ENCODE measurements at regions not wholly inside any gene's neighbourhood (a gene's known extent, or its start where the extent isn't known, plus 50 kb on each side); places are given as distances from the start of the nearest gene placed in this dataset.

- H3K4me1 Mint-ChIP-seq (ENCODE audit: low read depth in 2 of 2) = no peaks in the 10 kb centered on the region
- H3K4me3 Mint-ChIP-seq = no peak overlapping the region
- DNase-seq (ENCODE audit: low spot score) = no peak
- H3K36me3 Mint-ChIP-seq = no peaks in the 10 kb centered on the region
- H3K27ac Mint-ChIP-seq = no peak overlapping the region
- H3K27me3 Mint-ChIP-seq = no peaks in the 10 kb centered on the region
- no peak for ATAC-seq
- H3K9me3 Mint-ChIP-seq = peaks cover 3% of the 10 kb centered on the region
Measured at GRCh38 chr2:78676921-78677696, 348.4 kb upstream of the REG3G start.

GRCh38 chr2:78677774-78678173, 347.7 kb upstream of the REG3G start:
- H3K9me3 Mint-ChIP-seq = peaks cover 5% of the 10 kb centered on the region
- H3K27ac Mint-ChIP-seq = no peak overlapping the region
- DNase-seq (ENCODE audit: low spot score) (no peak), ATAC-seq (no peak)
- no peak overlapping the region for H3K4me3 Mint-ChIP-seq
- no peaks in the 10 kb centered on the region for H3K27me3 Mint-ChIP-seq
- no peaks in the 10 kb centered on the region for H3K36me3 Mint-ChIP-seq
- no peaks in the 10 kb centered on the region for H3K4me1 Mint-ChIP-seq (ENCODE audit: low read depth in 2 of 2)

DNA sequence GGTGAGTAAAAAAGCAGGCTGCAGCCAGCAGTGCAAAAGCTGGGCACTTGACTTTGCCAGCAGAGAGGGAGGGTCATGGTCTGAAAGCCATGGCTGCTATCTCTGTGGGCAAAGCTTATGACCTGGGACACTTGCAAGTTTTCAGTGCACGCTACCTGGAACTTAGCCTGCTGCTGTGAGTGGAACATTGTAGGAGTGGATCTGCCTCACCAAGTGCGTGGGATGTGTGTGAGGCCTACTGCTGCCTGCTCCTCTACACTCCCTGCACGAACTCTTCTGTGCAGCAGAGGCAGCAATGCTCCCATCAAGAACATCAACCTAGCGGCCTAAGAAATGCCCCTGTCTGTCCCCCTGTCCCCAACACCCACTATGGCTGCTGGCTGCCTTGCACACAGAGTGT, 344.1 kb upstream of the REG3G start:
- no peaks in the 10 kb centered on the region for H3K4me1 Mint-ChIP-seq (ENCODE audit: low read depth in 2 of 2)
- H3K9me3 Mint-ChIP-seq = peaks cover 18% of the 10 kb centered on the region
- peaks cover 7% of the 10 kb centered on the region for H3K36me3 Mint-ChIP-seq
- H3K27me3 Mint-ChIP-seq = no peaks in the 10 kb centered on the region
- H3K27ac Mint-ChIP-seq = no peak overlapping the region
- DNase-seq (ENCODE audit: low spot score) = no peak
- no peak for ATAC-seq
- H3K4me3 Mint-ChIP-seq = no peak overlapping the region

GRCh38 chr2:78682781-78683180, 342.7 kb upstream of the REG3G start:
- DNase-seq (ENCODE audit: low spot score) (no peak), ATAC-seq (no peak)
- peaks cover 7% of the 10 kb centered on the region for H3K36me3 Mint-ChIP-seq
- no peaks in the 10 kb centered on the region for H3K27me3 Mint-ChIP-seq
- no peak overlapping the region for H3K4me3 Mint-ChIP-seq
- peaks cover 24% of the 10 kb centered on the region for H3K9me3 Mint-ChIP-seq
- no peak overlapping the region for H3K27ac Mint-ChIP-seq
- no peaks in the 10 kb centered on the region for H3K4me1 Mint-ChIP-seq (ENCODE audit: low read depth in 2 of 2)

- H3K4me3 Mint-ChIP-seq = no peak overlapping the region
- ATAC-seq = no peak
- no peak for DNase-seq (ENCODE audit: low spot score)
- H3K27ac Mint-ChIP-seq = no peak overlapping the region
- peaks cover 29% of the 10 kb centered on the region for H3K9me3 Mint-ChIP-seq
- H3K27me3 Mint-ChIP-seq = no peaks in the 10 kb centered on the region
- H3K36me3 Mint-ChIP-seq = peaks cover 11% of the 10 kb centered on the region
- no peaks in the 10 kb centered on the region for H3K4me1 Mint-ChIP-seq (ENCODE audit: low read depth in 2 of 2)
Measured at GRCh38 chr2:78686625-78687153, 338.8 kb upstream of the REG3G start.

- DNase-seq (ENCODE audit: low spot score) (no peak), ATAC-seq (no peak)
- Mint-ChIP-seq H3K27me3 (no peaks in the 10 kb centered on the region), H3K9me3 (peaks cover 14% of the 10 kb centered on the region), H3K4me3 (no peak overlapping the region), H3K36me3 (no peaks in the 10 kb centered on the region), H3K27ac (no peak overlapping the region), H3K4me1 (ENCODE audit: low read depth in 2 of 2) (no peaks in the 10 kb centered on the region)
Measured at GRCh38 chr2:78699696-78700095, 325.8 kb upstream of the REG3G start.

GRCh38 chr2:78701546-78701945, 324.0 kb upstream of the REG3G start:
- no peaks in the 10 kb centered on the region for H3K27me3 Mint-ChIP-seq
- H3K36me3 Mint-ChIP-seq = no peaks in the 10 kb centered on the region
- H3K9me3 Mint-ChIP-seq = peaks cover 14% of the 10 kb centered on the region
- DNase-seq (ENCODE audit: low spot score) (no peak), ATAC-seq (no peak)
- no peak overlapping the region for H3K27ac Mint-ChIP-seq
- no peak overlapping the region for H3K4me3 Mint-ChIP-seq
- no peaks in the 10 kb centered on the region for H3K4me1 Mint-ChIP-seq (ENCODE audit: low read depth in 2 of 2)

- no peaks in the 10 kb centered on the region for H3K4me1 Mint-ChIP-seq (ENCODE audit: low read depth in 2 of 2)
- DNase-seq (ENCODE audit: low spot score) (no peak), ATAC-seq (no peak)
- no peaks in the 10 kb centered on the region for H3K36me3 Mint-ChIP-seq
- no peak overlapping the region for H3K27ac Mint-ChIP-seq
- peaks cover 9% of the 10 kb centered on the region for H3K9me3 Mint-ChIP-seq
- no peak overlapping the region for H3K4me3 Mint-ChIP-seq
- no peaks in the 10 kb centered on the region for H3K27me3 Mint-ChIP-seq
Measured at GRCh38 chr2:78707776-78708386, 317.6 kb upstream of the REG3G start.

DNA sequence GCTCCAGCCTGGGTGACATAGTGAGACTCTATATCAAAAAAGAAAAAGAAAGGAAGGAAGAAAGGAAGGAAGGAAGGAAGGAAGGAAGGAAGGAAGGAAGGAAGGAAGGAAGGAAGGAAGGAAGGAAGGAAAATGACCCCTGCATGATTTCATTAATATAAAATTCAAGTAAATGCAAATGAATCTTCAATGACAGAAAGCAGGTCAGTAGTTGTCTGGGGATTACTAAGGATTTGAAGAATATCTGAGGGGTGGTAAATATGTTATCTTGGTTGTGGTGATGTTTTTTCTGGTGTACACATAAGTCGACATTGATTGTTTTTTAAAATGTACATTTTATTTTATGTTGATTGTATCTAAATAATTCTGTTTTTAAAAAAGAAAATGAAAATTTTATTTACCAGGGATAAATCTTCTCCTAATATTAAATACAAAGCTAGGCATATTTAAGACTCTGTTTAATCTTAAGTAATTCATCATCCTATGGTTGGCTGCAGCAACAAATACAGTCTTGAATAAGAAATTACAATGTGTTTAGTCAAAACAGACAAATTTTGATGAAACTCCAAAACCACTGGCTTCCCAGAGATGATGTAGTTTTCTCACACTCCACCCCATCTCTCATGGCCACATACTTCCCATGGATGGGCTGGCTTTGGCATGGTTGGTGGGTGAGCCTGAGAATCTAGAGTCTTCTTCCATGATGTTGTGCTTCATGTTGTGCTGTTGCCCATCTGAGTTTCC, 314.7 kb upstream of the REG3G start:
- no peaks in the 10 kb centered on the region for H3K36me3 Mint-ChIP-seq
- H3K9me3 Mint-ChIP-seq = peaks cover 9% of the 10 kb centered on the region
- no peak overlapping the region for H3K4me3 Mint-ChIP-seq
- ATAC-seq (no peak), DNase-seq (ENCODE audit: low spot score) (no peak)
- no peaks in the 10 kb centered on the region for H3K4me1 Mint-ChIP-seq (ENCODE audit: low read depth in 2 of 2)
- no peaks in the 10 kb centered on the region for H3K27me3 Mint-ChIP-seq
- no peak overlapping the region for H3K27ac Mint-ChIP-seq

DNA sequence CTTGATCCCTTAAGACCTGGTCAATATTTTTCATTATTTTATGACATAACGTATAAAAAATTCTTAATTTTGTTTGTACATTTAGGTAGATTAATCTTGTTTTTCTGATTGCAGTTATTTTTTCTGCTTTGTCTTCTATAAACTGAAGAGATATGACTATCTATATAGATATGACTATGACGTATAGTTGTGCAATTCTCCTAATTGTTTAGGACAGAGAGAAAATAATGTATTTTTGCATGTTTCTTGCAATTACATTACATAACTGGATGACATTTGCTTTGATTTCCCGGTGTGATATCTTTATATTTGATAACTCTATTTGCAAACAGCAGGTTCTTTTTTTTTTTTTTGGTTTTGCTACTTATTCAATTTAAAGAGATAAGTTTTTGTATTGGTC, 310.2 kb upstream of the REG3G start:
- Mint-ChIP-seq H3K9me3 (peaks cover 7% of the 10 kb centered on the region), H3K27me3 (no peaks in the 10 kb centered on the region), H3K27ac (no peak overlapping the region)

DNA sequence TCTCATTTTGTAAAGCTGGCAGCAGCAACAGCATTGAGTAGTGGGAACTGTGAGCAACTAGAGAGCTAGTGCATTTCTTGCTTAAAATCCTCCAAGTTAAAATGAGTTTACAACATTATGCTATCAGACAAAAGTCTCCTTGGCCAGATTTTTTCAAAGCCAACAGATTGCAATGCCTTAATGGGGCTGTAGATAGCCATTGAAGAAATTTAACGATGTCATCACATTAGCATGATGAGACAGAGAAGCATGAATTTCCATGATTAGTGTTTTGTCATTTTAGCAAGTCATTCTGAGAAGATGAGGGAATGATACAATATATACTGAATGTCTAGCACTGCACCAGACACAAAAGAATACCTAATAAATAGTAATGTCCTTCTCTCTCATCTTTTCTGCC, 307.5 kb upstream of the REG3G start:
- no peak for ATAC-seq
- Mint-ChIP-seq H3K4me3 (no peak overlapping the region), H3K9me3 (peaks cover 4% of the 10 kb centered on the region), H3K36me3 (no peaks in the 10 kb centered on the region), H3K27ac (no peak overlapping the region), H3K4me1 (ENCODE audit: low read depth in 2 of 2) (no peaks in the 10 kb centered on the region), H3K27me3 (no peaks in the 10 kb centered on the region)
- no peak for DNase-seq (ENCODE audit: low spot score)

More for the DNA sequence above, 310.2 kb upstream of the REG3G start:
- Mint-ChIP-seq H3K36me3 (no peaks in the 10 kb centered on the region), H3K4me1 (ENCODE audit: low read depth in 2 of 2) (no peaks in the 10 kb centered on the region), H3K4me3 (no peak overlapping the region)
- ATAC-seq = no peak
- no peak for DNase-seq (ENCODE audit: low spot score)

- peaks cover 4% of the 10 kb centered on the region for H3K9me3 Mint-ChIP-seq
- no peak overlapping the region for H3K4me3 Mint-ChIP-seq
- no peak overlapping the region for H3K27ac Mint-ChIP-seq
- no peak for ATAC-seq
- no peaks in the 10 kb centered on the region for H3K36me3 Mint-ChIP-seq
- no peaks in the 10 kb centered on the region for H3K27me3 Mint-ChIP-seq
- no peak for DNase-seq (ENCODE audit: low spot score)
- no peaks in the 10 kb centered on the region for H3K4me1 Mint-ChIP-seq (ENCODE audit: low read depth in 2 of 2)
Measured at GRCh38 chr2:78718473-78718872, 307.0 kb upstream of the REG3G start.

DNA sequence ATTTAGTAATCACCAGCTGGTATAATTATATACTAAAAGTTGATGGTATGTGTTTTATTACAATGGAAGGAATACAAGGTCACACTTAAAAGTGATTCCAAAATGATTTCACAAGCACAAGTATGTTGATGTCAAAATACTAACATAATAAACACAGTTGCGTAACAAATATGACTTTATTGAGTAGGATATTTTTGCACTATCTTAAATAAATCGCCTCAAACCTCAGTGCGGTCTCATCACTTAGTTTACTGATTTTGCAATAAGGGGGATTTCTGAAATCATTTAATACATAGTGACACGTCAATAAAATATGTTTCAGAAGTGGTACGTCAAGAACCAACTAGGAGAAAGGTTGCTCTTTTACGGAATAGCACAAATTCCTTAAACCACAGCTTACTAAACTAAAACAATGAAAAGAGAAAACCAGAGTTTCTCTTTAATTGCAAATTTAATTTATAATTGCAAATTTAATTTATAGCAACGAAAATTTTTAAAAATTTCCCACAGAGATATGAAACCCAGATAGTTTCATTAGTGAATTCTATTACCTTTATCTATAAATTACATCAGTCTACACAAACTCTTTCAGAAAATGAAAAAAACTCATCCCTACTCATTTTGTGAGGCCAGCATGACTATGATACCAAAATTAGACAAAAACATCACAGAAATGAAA, 304.0 kb upstream of the REG3G start:
- H3K9me3 Mint-ChIP-seq = peaks cover 15% of the 10 kb centered on the region
- no peak overlapping the region for H3K27ac Mint-ChIP-seq
- H3K27me3 Mint-ChIP-seq = no peaks in the 10 kb centered on the region
- no peak overlapping the region for H3K4me3 Mint-ChIP-seq
- ATAC-seq (no peak), DNase-seq (ENCODE audit: low spot score) (no peak)
- peaks cover 6% of the 10 kb centered on the region for H3K36me3 Mint-ChIP-seq
- H3K4me1 Mint-ChIP-seq (ENCODE audit: low read depth in 2 of 2) = no peaks in the 10 kb centered on the region

GRCh38 chr2:78734221-78734620, 291.3 kb upstream of the REG3G start:
- ATAC-seq (no peak), DNase-seq (ENCODE audit: low spot score) (no peak)
- Mint-ChIP-seq H3K4me1 (ENCODE audit: low read depth in 2 of 2) (no peaks in the 10 kb centered on the region), H3K27ac (no peak overlapping the region), H3K27me3 (no peaks in the 10 kb centered on the region), H3K36me3 (peaks cover 7% of the 10 kb centered on the region), H3K4me3 (no peak overlapping the region), H3K9me3 (peaks cover 22% of the 10 kb centered on the region)
